Endothelial cell (in vitro differentiated cells): ENCODE measurements at regions not wholly inside any gene's neighbourhood (a gene's known extent, or its start where the extent isn't known, plus 50 kb on each side); places are given as distances from the start of the nearest gene placed in this dataset.

Experiments
- DNase-seq: peaks from one replicate; pipeline ENCODE4 v3.0.0; 2021; ENCODE audit warnings: low spot score
- H3K27ac Mint-ChIP-seq: one replicate; pipeline ENCODE4 v1.8.0; 2021; ENCODE audit warnings: mixed read lengths, inconsistent platforms; ENCODE audit not compliant: unreplicated experiment
- H3K27me3 Mint-ChIP-seq: one replicate; pipeline ENCODE4 v1.8.0; 2021; ENCODE audit warnings: mild to moderate bottlenecking, moderate library complexity, mixed read lengths, inconsistent platforms; ENCODE audit not compliant: unreplicated experiment
- H3K36me3 Mint-ChIP-seq: one replicate; pipeline ENCODE4 v1.8.0; 2021; ENCODE audit warnings: mild to moderate bottlenecking, low read depth, mixed read lengths, inconsistent platforms; ENCODE audit not compliant: unreplicated experiment
- H3K4me1 Mint-ChIP-seq: one replicate; pipeline ENCODE4 v1.8.0; 2021; ENCODE audit warnings: mild to moderate bottlenecking, mixed read lengths, inconsistent platforms; ENCODE audit not compliant: unreplicated experiment
- H3K4me3 Mint-ChIP-seq: one replicate; pipeline ENCODE4 v1.8.0; 2021; ENCODE audit warnings: mild to moderate bottlenecking, mixed read lengths, inconsistent platforms; ENCODE audit not compliant: unreplicated experiment
- H3K9me3 Mint-ChIP-seq: one replicate; pipeline ENCODE4 v1.8.0; 2021; ENCODE audit warnings: mixed read lengths, inconsistent platforms; ENCODE audit not compliant: unreplicated experiment
- CTCF ChIP-seq: fragments of 200-600 bp; sonication (generic); IDR thresholded peaks from one replicate; pipeline ENCODE4 v1.5.0; 2021; ENCODE audit warnings: antibody characterized with exemption; ENCODE audit not compliant: unreplicated experiment

- no peaks in the 10 kb centered on the region for H3K9me3 Mint-ChIP-seq
- no peak overlapping the region for H3K27ac Mint-ChIP-seq
- no peak overlapping the region for H3K4me3 Mint-ChIP-seq
- TF ChIP-seq CTCF = no peak
- no peaks in the 10 kb centered on the region for H3K4me1 Mint-ChIP-seq
- no peak for DNase-seq
- no peaks in the 10 kb centered on the region for H3K27me3 Mint-ChIP-seq
- no peaks in the 10 kb centered on the region for H3K36me3 Mint-ChIP-seq
Observed at GRCh38 chr10:111831058-111831457, 352.5 kb downstream of the GPAM start.

GRCh38 chr10:111833251-111833650 lies 350.3 kb downstream of the GPAM start:
- no peak for TF ChIP-seq CTCF
- Mint-ChIP-seq H3K27me3 (no peaks in the 10 kb centered on the region), H3K4me3 (no peak overlapping the region)

GRCh38 chr10:111835574-111835973 lies 348.0 kb downstream of the GPAM start:
- no peaks in the 10 kb centered on the region for H3K9me3 Mint-ChIP-seq
- H3K4me3 Mint-ChIP-seq = no peak overlapping the region
- no peak for DNase-seq
- no peaks in the 10 kb centered on the region for H3K36me3 Mint-ChIP-seq
- no peak for TF ChIP-seq CTCF
- H3K4me1 Mint-ChIP-seq = peaks cover 6% of the 10 kb centered on the region
- H3K27ac Mint-ChIP-seq = no peak overlapping the region
- no peaks in the 10 kb centered on the region for H3K27me3 Mint-ChIP-seq

More at GRCh38 chr10:111833251-111833650, 350.3 kb downstream of the GPAM start:
- Mint-ChIP-seq H3K4me1 (peaks cover 6% of the 10 kb centered on the region), H3K27ac (no peak overlapping the region), H3K36me3 (no peaks in the 10 kb centered on the region), H3K9me3 (no peaks in the 10 kb centered on the region)
- DNase-seq = no peak

GRCh38 chr10:111836064-111836463 lies 347.5 kb downstream of the GPAM start:
- Mint-ChIP-seq H3K4me1 (peaks cover 6% of the 10 kb centered on the region), H3K36me3 (no peaks in the 10 kb centered on the region), H3K27ac (no peak overlapping the region), H3K9me3 (no peaks in the 10 kb centered on the region), H3K4me3 (no peak overlapping the region), H3K27me3 (no peaks in the 10 kb centered on the region)
- DNase-seq = no peak
- no peak for TF ChIP-seq CTCF

GRCh38 chr10:111836571-111836970 lies 347.0 kb downstream of the GPAM start:
- DNase-seq = no peak
- Mint-ChIP-seq H3K27me3 (no peaks in the 10 kb centered on the region), H3K4me1 (peaks cover 6% of the 10 kb centered on the region), H3K9me3 (no peaks in the 10 kb centered on the region), H3K36me3 (no peaks in the 10 kb centered on the region), H3K4me3 (no peak overlapping the region), H3K27ac (no peak overlapping the region)
- no peak for TF ChIP-seq CTCF
